ENCODE measurements at regions not wholly inside any gene's neighbourhood (a gene's known extent, or its start where the extent isn't known, plus 50 kb on each side); places are given as distances from the start of the nearest gene placed in this dataset.

GRCh38 chr4:137688651-137689050 lies 156.4 kb upstream of the PCDH18 start:
- H3K36me3 Mint-ChIP-seq (ENCODE audit: unreplicated experiment), result no peaks in the 10 kb centered on the region
- H3K4me1 Mint-ChIP-seq (ENCODE audit: low read depth, unreplicated experiment), result peaks cover 12% of the 10 kb centered on the region
- TF ChIP-seq, protein P1, sequence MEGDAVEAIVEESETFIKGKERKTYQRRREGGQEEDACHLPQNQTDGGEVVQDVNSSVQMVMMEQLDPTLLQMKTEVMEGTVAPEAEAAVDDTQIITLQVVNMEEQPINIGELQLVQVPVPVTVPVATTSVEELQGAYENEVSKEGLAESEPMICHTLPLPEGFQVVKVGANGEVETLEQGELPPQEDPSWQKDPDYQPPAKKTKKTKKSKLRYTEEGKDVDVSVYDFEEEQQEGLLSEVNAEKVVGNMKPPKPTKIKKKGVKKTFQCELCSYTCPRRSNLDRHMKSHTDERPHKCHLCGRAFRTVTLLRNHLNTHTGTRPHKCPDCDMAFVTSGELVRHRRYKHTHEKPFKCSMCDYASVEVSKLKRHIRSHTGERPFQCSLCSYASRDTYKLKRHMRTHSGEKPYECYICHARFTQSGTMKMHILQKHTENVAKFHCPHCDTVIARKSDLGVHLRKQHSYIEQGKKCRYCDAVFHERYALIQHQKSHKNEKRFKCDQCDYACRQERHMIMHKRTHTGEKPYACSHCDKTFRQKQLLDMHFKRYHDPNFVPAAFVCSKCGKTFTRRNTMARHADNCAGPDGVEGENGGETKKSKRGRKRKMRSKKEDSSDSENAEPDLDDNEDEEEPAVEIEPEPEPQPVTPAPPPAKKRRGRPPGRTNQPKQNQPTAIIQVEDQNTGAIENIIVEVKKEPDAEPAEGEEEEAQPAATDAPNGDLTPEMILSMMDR (IDR thresholded peaks at IDR 0.05; ENCODE audit: partially characterized antibody, unreplicated experiment), result no peak
- no peak overlapping the region for H3K4me3 Mint-ChIP-seq (ENCODE audit: unreplicated experiment)
- H3K27ac Mint-ChIP-seq (ENCODE audit: unreplicated experiment), result no peak overlapping the region
- H3K27me3 Mint-ChIP-seq (ENCODE audit: unreplicated experiment), result no peaks in the 10 kb centered on the region
- no peaks in the 10 kb centered on the region for H3K9me3 Mint-ChIP-seq (ENCODE audit: unreplicated experiment)
- DNase-seq, result no peak

DNA sequence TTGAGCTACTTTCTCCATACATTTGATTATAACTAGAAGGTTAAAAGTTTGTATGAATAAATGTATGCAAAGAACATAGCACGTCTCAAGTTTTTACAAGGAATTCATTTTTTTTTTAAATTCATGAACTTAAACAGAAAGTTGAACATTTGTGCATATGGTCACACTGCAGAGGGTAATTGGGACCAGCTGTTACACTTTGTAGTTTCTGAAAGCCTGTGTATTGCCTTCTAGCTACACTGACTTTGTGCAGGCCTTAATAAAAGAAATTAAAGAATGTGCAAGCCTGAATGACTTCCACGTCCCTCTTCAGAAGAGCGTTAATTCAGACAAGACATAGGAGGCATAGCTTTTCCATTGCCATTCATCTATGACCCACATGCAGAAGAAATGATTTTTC lies 153.1 kb upstream of the PCDH18 start:
- TF ChIP-seq, protein P1 (IDR thresholded peaks at IDR 0.05; ENCODE audit: partially characterized antibody, unreplicated experiment), result no peak
- no peak for DNase-seq
- Mint-ChIP-seq H3K27me3 (ENCODE audit: unreplicated experiment) (no peaks in the 10 kb centered on the region), H3K4me3 (ENCODE audit: unreplicated experiment) (no peak overlapping the region), H3K27ac (ENCODE audit: unreplicated experiment) (no peak overlapping the region), H3K4me1 (ENCODE audit: low read depth, unreplicated experiment) (peaks cover 12% of the 10 kb centered on the region), H3K36me3 (ENCODE audit: unreplicated experiment) (no peaks in the 10 kb centered on the region), H3K9me3 (ENCODE audit: unreplicated experiment) (no peaks in the 10 kb centered on the region)

DNA sequence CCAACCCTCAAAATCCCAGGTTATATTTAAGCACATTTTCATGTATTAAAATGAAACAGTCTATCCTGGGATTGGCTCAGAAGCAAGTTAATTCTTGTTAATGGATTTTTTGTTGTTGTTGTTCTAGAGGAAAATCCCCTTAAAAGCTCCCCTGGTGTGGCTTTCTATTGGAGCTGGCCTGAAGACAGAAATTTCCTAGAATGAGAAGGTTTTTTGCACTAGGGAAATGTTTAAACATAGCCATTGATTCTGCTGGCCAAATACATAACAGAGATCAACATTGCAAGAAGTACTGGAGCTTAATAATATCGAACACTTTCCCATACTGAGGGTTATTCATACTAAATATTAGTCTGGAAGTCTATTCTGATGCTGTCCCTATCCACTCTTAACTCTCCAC lies 148.8 kb upstream of the PCDH18 start:
- no peak for DNase-seq
- TF ChIP-seq, protein P1 (IDR thresholded peaks at IDR 0.05; ENCODE audit: partially characterized antibody, unreplicated experiment), result no peak
- H3K36me3 Mint-ChIP-seq (ENCODE audit: unreplicated experiment), result no peaks in the 10 kb centered on the region
- no peaks in the 10 kb centered on the region for H3K27me3 Mint-ChIP-seq (ENCODE audit: unreplicated experiment)
- no peak overlapping the region for H3K4me3 Mint-ChIP-seq (ENCODE audit: unreplicated experiment)
- H3K27ac Mint-ChIP-seq (ENCODE audit: unreplicated experiment), result no peak overlapping the region
- H3K4me1 Mint-ChIP-seq (ENCODE audit: low read depth, unreplicated experiment), result peaks cover 8% of the 10 kb centered on the region
- no peaks in the 10 kb centered on the region for H3K9me3 Mint-ChIP-seq (ENCODE audit: unreplicated experiment)

DNA sequence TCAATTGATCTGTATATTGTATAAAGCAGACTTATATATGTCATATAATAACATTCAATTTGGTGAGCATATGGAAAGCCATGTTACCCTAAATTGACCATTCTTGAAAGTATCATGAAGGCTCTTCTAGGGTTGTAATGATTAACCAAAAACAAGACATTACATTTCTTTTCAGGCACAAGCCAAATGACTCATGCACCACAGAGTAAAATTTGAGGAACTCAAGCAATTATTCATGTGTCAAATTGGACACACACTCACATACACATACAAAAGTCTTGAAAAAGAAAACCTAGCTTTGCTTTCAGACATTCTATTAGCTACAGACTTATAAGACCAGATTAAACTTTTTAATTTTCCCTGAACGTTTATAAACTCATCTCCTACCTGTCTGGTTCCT lies 146.5 kb upstream of the PCDH18 start:
- Mint-ChIP-seq H3K27me3 (ENCODE audit: unreplicated experiment) (no peaks in the 10 kb centered on the region), H3K27ac (ENCODE audit: unreplicated experiment) (no peak overlapping the region), H3K36me3 (ENCODE audit: unreplicated experiment) (no peaks in the 10 kb centered on the region), H3K4me3 (ENCODE audit: unreplicated experiment) (no peak overlapping the region), H3K9me3 (ENCODE audit: unreplicated experiment) (peaks cover 2% of the 10 kb centered on the region), H3K4me1 (ENCODE audit: low read depth, unreplicated experiment) (no peaks in the 10 kb centered on the region)
- no peak for DNase-seq
- TF ChIP-seq, protein P1 (IDR thresholded peaks at IDR 0.05; ENCODE audit: partially characterized antibody, unreplicated experiment), result no peak

- Mint-ChIP-seq H3K27me3 (ENCODE audit: unreplicated experiment) (no peaks in the 10 kb centered on the region), H3K4me1 (ENCODE audit: low read depth, unreplicated experiment) (no peaks in the 10 kb centered on the region), H3K27ac (ENCODE audit: unreplicated experiment) (no peak overlapping the region), H3K36me3 (ENCODE audit: unreplicated experiment) (no peaks in the 10 kb centered on the region), H3K9me3 (ENCODE audit: unreplicated experiment) (peaks cover 2% of the 10 kb centered on the region), H3K4me3 (ENCODE audit: unreplicated experiment) (no peak overlapping the region)
- DNase-seq, result no peak
- TF ChIP-seq, protein P1 (IDR thresholded peaks at IDR 0.05; ENCODE audit: partially characterized antibody, unreplicated experiment), result no peak
Observed at GRCh38 chr4:137677863-137678262, 145.6 kb upstream of the PCDH18 start.

Data from glutamatergic neuron (in vitro differentiated cells).